HepG2 (cell line): ENCODE measurements at regions not wholly inside any gene's neighbourhood (a gene's known extent, or its start where the extent isn't known, plus 50 kb on each side); places are given as distances from the start of the nearest gene placed in this dataset.

Experiments used
- ATAC-seq: fragments of 200-7000 bp; cut with Tn5 transposase; 3 replicates; pipeline ENCODE4 v1.9.1; 2020; ENCODE audit warnings: mild to moderate bottlenecking, moderate library complexity
- BruUV-seq: library from RNA; stranded (reverse); fragments of 400-500 nt; replicated peaks from 2 replicates; lab custom pipeline; 2021; lab: Mats Ljungman, UMichigan
- CTCF ChIA-PET: fragments of 300-600 bp; formaldehyde crosslinking; extraction: SDS; loops from one replicate; lab custom pipeline; 2021; ENCODE audit warnings: low total read pairs, inconsistent platforms, low intra/inter-chr PET ratio; lab: Yijun Ruan, JAX
- POLR2A ChIA-PET: fragments of 350-600 bp; sonication (Branson Sonifier 250); formaldehyde crosslinking; loops from one replicate; lab custom pipeline; 2020; ENCODE audit warnings: antibody characterized with exemption, inconsistent platforms; lab: Yijun Ruan, JAX
- DNase-seq: peaks from one replicate; pipeline ENCODE4 v3.0.0-alpha.2; 2015; ENCODE audit warnings: low spot score
- FAIRE-seq: peaks from 3 replicates; lab custom pipeline; 2011; peaks lifted over from hg19 to GRCh38; lab: Jason Lieb, UNC
- H2AFZ ChIP-seq: one replicate; pipeline ENCODE4 v1.6.1; 2011; ENCODE audit warnings: low read length, inconsistent platforms
- H3K27ac ChIP-seq: fragments of 300-600 bp; 3 replicates; pipeline ENCODE4 v1.8.0; 2011; ENCODE audit warnings: mixed run types, mild to moderate bottlenecking, mixed read lengths, low read length, inconsistent platforms; ENCODE audit not compliant: insufficient read depth; ENCODE audit errors: extremely low read length
- H3K27me3 ChIP-seq, 2 experiments: fragments of 200-600 bp in 1 of 2; 2 replicates in 1 of 2; 3 replicates in 1 of 2; pipeline versions ENCODE4 v1.6.0 to v1.8.0; 2011; ENCODE audit warnings: low read length in 2 of 2, mild to moderate bottlenecking in 2 of 2, moderate library complexity in 2 of 2, inconsistent platforms in 1 of 2; ENCODE audit not compliant: insufficient read depth in 2 of 2, control insufficient read depth in 1 of 2
- H3K36me3 ChIP-seq, 2 experiments: fragments of 200-600 bp in 1 of 2; replicated peaks in 1 of 2; 2 replicates in 1 of 2; 3 replicates in 1 of 2; pipeline versions ENCODE4 v1.5.1 to v1.8.0; 2011; ENCODE audit warnings: low read length in 2 of 2, inconsistent platforms in 1 of 2; ENCODE audit not compliant: insufficient read depth in 2 of 2, control insufficient read depth in 1 of 2
- H3K4me1 ChIP-seq: 2 replicates; pipeline ENCODE4 v1.5.1; 2012; ENCODE audit warnings: low read length, inconsistent platforms; ENCODE audit not compliant: insufficient read depth
- H3K4me2 ChIP-seq: 2 replicates; pipeline ENCODE4 v1.6.0; 2011; ENCODE audit warnings: low read depth, low read length, inconsistent platforms
- H3K4me3 ChIP-seq, 3 experiments: fragments of 200-600 bp in 1 of 3; sonication (generic), shearing (Covaris generic) in 1 of 3; replicated peaks in 1 of 3; 2 replicates each; pipeline ENCODE4 v1.5.1; 2011 to 2016; ENCODE audit warnings: low read length in 3 of 3, inconsistent platforms in 2 of 3, low read depth in 2 of 3, mild to moderate bottlenecking in 2 of 3, control low read depth in 1 of 3, mixed read lengths in 1 of 3; ENCODE audit not compliant: insufficient read depth in 1 of 3
- H3K79me2 ChIP-seq: one replicate; pipeline ENCODE4 v1.6.1; 2011; ENCODE audit warnings: low read length, inconsistent platforms; ENCODE audit not compliant: insufficient read depth
- H3K9ac ChIP-seq: 2 replicates; pipeline ENCODE4 v1.6.0; 2011; ENCODE audit warnings: mild to moderate bottlenecking, low read depth, low read length, inconsistent platforms; ENCODE audit not compliant: insufficient read depth
- H3K9me3 ChIP-seq: 2 replicates; pipeline ENCODE4 v1.5.1; 2012; ENCODE audit warnings: mild to moderate bottlenecking, low read length
- H4K20me1 ChIP-seq: 2 replicates; pipeline ENCODE4 v1.6.0; 2011; ENCODE audit warnings: inconsistent platforms, mild to moderate bottlenecking, low read length, moderate library complexity; ENCODE audit not compliant: insufficient read depth
- GATAD1 ChIP-seq: IDR thresholded peaks from 2 replicates; pipeline ENCODE4 v1.6.1; 2016; ENCODE audit warnings: missing genetic modification reagents, missing compliant biosample characterization
- KDM6A ChIP-seq: IDR thresholded peaks from 2 replicates; pipeline ENCODE4 v1.6.1; 2016; ENCODE audit warnings: low read depth
- KLF9 ChIP-seq: IDR thresholded peaks from 2 replicates; pipeline ENCODE4 v1.6.1; 2016; ENCODE audit warnings: low read depth
- TBX3 ChIP-seq: fragments of 450-650 bp; IDR thresholded peaks from 2 replicates; pipeline ENCODE4 v1.6.1; 2017; ENCODE audit warnings: antibody characterized with exemption, mild to moderate bottlenecking, inconsistent platforms, borderline replicate concordance
- TCF12 ChIP-seq, 2 experiments: fragments of 450-650 bp in 1 of 2; sonication (generic) in 1 of 2; formaldehyde crosslinking in 1 of 2; IDR thresholded peaks; 2 replicates each; pipeline versions ENCODE4 v1.6.1 to v1.8.0; 2017 to 2022; ENCODE audit warnings: antibody characterized with exemption in 1 of 2, mild to moderate bottlenecking in 1 of 2, missing genetic modification reagents in 1 of 2, moderate library complexity in 1 of 2
- ZBTB33 ChIP-seq: sonication (generic); formaldehyde crosslinking; IDR thresholded peaks from 2 replicates; pipeline ENCODE4 v1.4.0; 2020; ENCODE audit warnings: missing genetic modification reagents
- ZFP36 ChIP-seq: fragments of 150-350 bp; IDR thresholded peaks from 2 replicates; pipeline ENCODE4 v1.6.1; 2018; ENCODE audit warnings: borderline replicate concordance, low read length, low read depth; ENCODE audit not compliant: partially characterized antibody
- ZHX1 ChIP-seq: sonication (generic); formaldehyde crosslinking; IDR thresholded peaks from 2 replicates; pipeline ENCODE4 v1.8.1; 2022; ENCODE audit warnings: low read depth, mild to moderate bottlenecking, missing genetic modification reagents
- ZNF225 ChIP-seq: sonication (generic); formaldehyde crosslinking; IDR thresholded peaks from 2 replicates; pipeline ENCODE4 v1.4.0; 2020; ENCODE audit warnings: mild to moderate bottlenecking, missing genetic modification reagents
- ZNF232 ChIP-seq: sonication (generic); formaldehyde crosslinking; IDR thresholded peaks from 2 replicates; pipeline ENCODE4 v1.4.0; 2020; ENCODE audit warnings: missing genetic modification reagents, borderline replicate concordance
- ZNF317 ChIP-seq: sonication (generic); formaldehyde crosslinking; IDR thresholded peaks from 2 replicates; pipeline ENCODE4 v1.5.0; 2020; ENCODE audit warnings: mild to moderate bottlenecking, missing genetic modification reagents
- ZNF550 ChIP-seq: sonication (generic); formaldehyde crosslinking; IDR thresholded peaks from 2 replicates; pipeline ENCODE4 v1.4.0; 2020; ENCODE audit warnings: mild to moderate bottlenecking, missing genetic modification reagents, borderline replicate concordance
- ZNF879 ChIP-seq: sonication (generic); formaldehyde crosslinking; IDR thresholded peaks from 2 replicates; pipeline ENCODE4 v1.8.1; 2023; ENCODE audit warnings: missing genetic modification reagents
- WGBS: methylation state at CpG from one replicate; pipeline ENCODE4 v1.1.6; 2017; ENCODE audit warnings: low lambda C conversion rate; 5-methylcytosine and 5-hydroxymethylcytosine counted together
- in situ Hi-C: cut with HindIII; loops from 2 replicates; pipeline ENCODE4 v1.10.0; 2017; ENCODE audit warnings: low pct_unique_long_range_greater_than_20kb; ENCODE audit not compliant: extremely low pct_ligation_motif_present
- intact Hi-C: fragments of 100-400 bp; cut with micrococcal nuclease; formaldehyde crosslinking; loops from one replicate; pipeline ENCODE4 v1.10.0; 2022; ENCODE audit not compliant: unreplicated experiment

GRCh38 chr3:34256021-34256420 is 457.6 kb downstream of the PDCD6IP start:
- DNase-seq (no peak), ATAC-seq (no peak), FAIRE-seq (no peak)
- 28% methylated on average over 2 of the region's 2 CpGs for WGBS
- H3K4me3 ChIP-seq: no peak overlapping the region
- H2AFZ ChIP-seq: no peak overlapping the region
- H3K36me3 ChIP-seq: no peaks in the 10 kb centered on the region
- no TSS peak for BruUV-seq
- H3K4me1 ChIP-seq: no peaks in the 10 kb centered on the region
- intact Hi-C loops (no loop called here), in situ Hi-C loops (no loop called here)
- no peak overlapping the region for H3K9ac ChIP-seq
- no peaks in the 10 kb centered on the region for H3K79me2 ChIP-seq
- H3K4me2 ChIP-seq: no peak overlapping the region
- H3K9me3 ChIP-seq: no peaks in the 10 kb centered on the region
- no peaks in the 10 kb centered on the region for H3K27me3 ChIP-seq
- CTCF ChIA-PET: no interaction called here
- H4K20me1 ChIP-seq: no peaks in the 10 kb centered on the region
- no peak overlapping the region for H3K27ac ChIP-seq
- TF ChIP-seq ZNF232 (CRISPR knock-in tag): no peak
- no peak for TF ChIP-seq ZNF550 (CRISPR knock-in tag)
- TF ChIP-seq TBX3: no peak
- no peak for TF ChIP-seq ZFP36
- no peak for TF ChIP-seq ZBTB33 (CRISPR knock-in tag)
- no peak for TF ChIP-seq KLF9 (CRISPR knock-in tag)
- TF ChIP-seq ZNF317 (CRISPR knock-in tag): no peak
- no peak for TF ChIP-seq TCF12 (IDR thresholded peaks at IDR 0.05)
- TF ChIP-seq TCF12 (CRISPR knock-in tag; IDR thresholded peaks at IDR 0.05): no peak
- no peak for TF ChIP-seq ZNF879 (CRISPR knock-in tag)
- no peak for TF ChIP-seq ZHX1 (CRISPR knock-in tag)
- TF ChIP-seq KDM6A (CRISPR knock-in tag): no peak
- no peak for TF ChIP-seq ZNF225 (CRISPR knock-in tag)
- TF ChIP-seq GATAD1 (CRISPR knock-in tag): no peak
- TF ChIP-seq, all 625 proteins: peak for 0
- POLR2A ChIA-PET: no interaction called here
